GM23248 (cell line): ENCODE measurements at regions not wholly inside any gene's neighbourhood (a gene's known extent, or its start where the extent isn't known, plus 50 kb on each side); places are given as distances from the start of the nearest gene placed in this dataset.

ENCODE experiments used
- DNase-seq: peaks from one replicate; pipeline ENCODE4 v3.0.0-alpha.2; 2015
- H2AFZ ChIP-seq: fragments of 200-600 bp; sonication (generic); 2 replicates; pipeline ENCODE4 v1.6.1; 2016; ENCODE audit warnings: antibody characterized with exemption
- H3F3A ChIP-seq: fragments of 200-600 bp; sonication (generic); 2 replicates; pipeline ENCODE4 v1.6.1; 2016; ENCODE audit warnings: mild to moderate bottlenecking, antibody characterized with exemption, mixed run types; ENCODE audit not compliant: insufficient read depth
- H3K27ac ChIP-seq: fragments of 200-600 bp; sonication (generic); 2 replicates; pipeline ENCODE4 v1.5.1; 2016; ENCODE audit warnings: mild to moderate bottlenecking
- H3K27me3 ChIP-seq: fragments of 200-600 bp; sonication (generic); replicated peaks from 2 replicates; pipeline ENCODE4 v1.6.1; 2016; ENCODE audit warnings: mild to moderate bottlenecking; ENCODE audit not compliant: insufficient read depth
- H3K36me3 ChIP-seq: fragments of 200-600 bp; sonication (generic); 2 replicates; pipeline ENCODE4 v1.6.1; 2016; ENCODE audit warnings: low read depth, mild to moderate bottlenecking
- H3K4me1 ChIP-seq: fragments of 200-600 bp; sonication (generic); 2 replicates; pipeline ENCODE4 v1.6.1; 2016; ENCODE audit warnings: mild to moderate bottlenecking; ENCODE audit not compliant: insufficient read depth
- H3K4me2 ChIP-seq: fragments of 200-600 bp; sonication (generic); one replicate; pipeline ENCODE4 v1.6.1; 2016; ENCODE audit warnings: mild to moderate bottlenecking; ENCODE audit not compliant: unreplicated experiment
- H3K4me3 ChIP-seq: fragments of 200-600 bp; sonication (generic); 2 replicates; pipeline ENCODE4 v1.5.1; 2016; ENCODE audit warnings: mild to moderate bottlenecking
- H3K79me2 ChIP-seq: fragments of 200-600 bp; sonication (generic); 2 replicates; pipeline ENCODE4 v1.6.1; 2016; ENCODE audit warnings: mild to moderate bottlenecking; ENCODE audit not compliant: insufficient read depth
- H3K9ac ChIP-seq: fragments of 200-600 bp; sonication (generic); 2 replicates; pipeline ENCODE4 v1.6.1; 2016; ENCODE audit warnings: mild to moderate bottlenecking
- H3K9me2 ChIP-seq: fragments of 200-600 bp; sonication (generic); 2 replicates; pipeline ENCODE4 v1.6.1; 2016; ENCODE audit warnings: mixed run types, mild to moderate bottlenecking, moderate library complexity; ENCODE audit not compliant: insufficient read depth
- H3K9me3 ChIP-seq: fragments of 200-600 bp; sonication (generic); one replicate; pipeline ENCODE4 v1.6.1; 2017; ENCODE audit warnings: low read depth
- H4K20me1 ChIP-seq: fragments of 200-600 bp; sonication (generic); 2 replicates; pipeline ENCODE4 v1.6.0; 2016; ENCODE audit not compliant: insufficient read depth
- EZH2 ChIP-seq: fragments of 200-600 bp; sonication (generic); IDR thresholded peaks from 2 replicates; pipeline ENCODE4 v1.6.1; 2018; ENCODE audit warnings: antibody characterized with exemption, mild to moderate bottlenecking; ENCODE audit not compliant: insufficient read depth, poor library complexity, severe bottlenecking
- EZH2phosphoT487 ChIP-seq: fragments of 200-600 bp; sonication (generic); IDR thresholded peaks from 2 replicates; pipeline ENCODE4 v1.6.1; 2018; ENCODE audit warnings: antibody characterized with exemption, moderate library complexity, mild to moderate bottlenecking, low read depth; ENCODE audit not compliant: insufficient read depth
- whole genome bisulfite sequencing, 2 experiments: methylation state at CpG; one replicate each; pipeline ENCODE4 v1.1.6; 2015 to 2017; ENCODE audit warnings: low lambda C conversion rate in 2 of 2, low coverage in 1 of 2; ENCODE audit errors: missing lambda C conversion rate in 2 of 2; 5-methylcytosine and 5-hydroxymethylcytosine counted together
- in situ Hi-C: fragments of 300-500 bp; cut with MboI; formaldehyde crosslinking; loops from 2 replicates; pipeline ENCODE4 v1.15.0; 2020

DNA sequence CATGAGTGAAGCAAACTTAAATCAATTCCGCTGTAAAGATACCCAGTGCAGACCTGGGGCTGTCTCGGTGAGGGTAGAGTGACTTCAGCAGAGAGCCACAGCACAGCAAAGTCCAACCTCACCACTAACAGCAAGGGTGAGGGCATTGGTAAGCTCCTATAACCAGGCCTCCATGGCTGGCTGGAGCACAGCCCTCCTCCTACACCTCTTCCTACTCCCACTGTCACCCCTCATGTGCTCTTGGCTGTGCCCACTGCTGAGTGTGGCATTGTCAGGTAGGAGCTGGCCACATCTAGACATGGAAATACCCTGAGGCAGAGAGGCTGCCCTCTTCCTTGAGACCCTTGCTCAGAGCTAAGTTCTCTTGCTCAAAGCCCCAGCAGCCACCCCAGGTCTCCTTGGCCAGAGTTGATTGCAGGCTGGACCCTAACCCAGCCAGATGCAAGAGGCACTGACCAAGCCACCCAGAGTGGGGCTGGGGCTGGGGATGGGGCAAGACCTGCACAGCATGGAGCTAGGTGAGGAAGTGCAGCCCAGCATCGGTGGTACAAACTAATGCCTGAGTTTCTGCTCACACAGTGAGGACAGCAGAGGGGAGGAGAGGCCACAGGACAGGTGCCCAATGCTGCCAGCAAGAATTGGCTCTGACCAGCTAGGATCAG lies 77.6 kb upstream of the RAB6C start:
- H3K4me2 ChIP-seq, result no peak overlapping the region
- in situ Hi-C loops, result no loop called here
- TF ChIP-seq EZH2 (no peak), EZH2phosphoT487 (no peak)

DNA sequence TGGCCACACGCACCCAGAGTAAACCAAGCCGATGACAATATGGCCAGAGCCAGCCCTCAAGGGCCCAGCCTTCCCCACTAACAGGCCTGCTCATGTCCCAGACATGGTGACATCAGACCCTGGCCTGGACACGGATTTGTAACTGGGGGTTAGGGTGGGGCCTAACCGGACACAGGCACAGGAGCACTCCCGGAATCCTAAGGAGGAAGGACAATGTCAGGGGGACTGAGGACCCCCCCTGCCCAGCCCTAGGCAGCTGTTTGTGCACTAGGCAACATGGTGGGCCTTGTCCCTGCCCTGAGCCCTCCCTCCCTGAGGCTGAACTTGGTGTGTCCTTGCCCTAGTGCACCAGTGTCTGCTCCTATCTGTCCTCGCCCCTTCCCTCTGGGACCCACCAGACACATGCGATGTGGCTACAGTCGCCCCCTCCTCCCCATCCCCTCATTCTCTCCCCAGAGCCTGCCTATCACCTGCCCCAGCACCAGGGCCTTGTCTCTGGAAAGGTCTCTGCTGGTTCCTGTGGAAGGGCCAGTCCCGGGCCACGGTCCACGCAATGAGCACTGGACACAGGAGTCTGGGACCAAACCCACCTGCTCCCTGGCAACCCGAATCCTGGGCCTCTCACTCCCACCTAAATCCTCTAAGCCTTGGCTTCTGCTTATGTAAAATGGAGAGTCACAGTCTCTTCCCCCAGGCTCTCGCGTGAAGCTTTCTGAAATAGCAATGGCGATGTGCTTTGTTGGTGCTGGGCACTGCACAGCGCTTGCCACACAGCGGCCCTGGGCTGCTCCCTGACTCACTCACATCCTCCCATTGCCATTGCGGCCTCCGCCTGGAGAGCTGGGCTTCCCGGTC lies 76.5 kb upstream of the RAB6C start:
- Histone ChIP-seq H3K9me3 (no peaks in the 10 kb centered on the region), H3K9ac (no peak overlapping the region), H3K4me2 (no peak overlapping the region), H3K79me2 (no peaks in the 10 kb centered on the region), H3K27me3 (no peaks in the 10 kb centered on the region), H3K9me2 (no peaks in the 10 kb centered on the region), H4K20me1 (no peaks in the 10 kb centered on the region), H3K27ac (no peak overlapping the region), H2AFZ (no peak overlapping the region), H3F3A (no peaks in the 10 kb centered on the region), H3K4me3 (no peak overlapping the region), H3K36me3 (no peaks in the 10 kb centered on the region), H3K4me1 (no peaks in the 10 kb centered on the region)
- in situ Hi-C loops, result no loop called here
- no peak for DNase-seq
- TF ChIP-seq EZH2phosphoT487 (no peak), EZH2 (no peak)
- WGBS, 2 experiments, result 63 to 65% methylated on average over 17 to 20 of the region's 20 CpGs

More for the DNA sequence above, 77.6 kb upstream of the RAB6C start:
- no peaks in the 10 kb centered on the region for H3K36me3 ChIP-seq
- DNase-seq, result no peak
- no peaks in the 10 kb centered on the region for H4K20me1 ChIP-seq
- no peaks in the 10 kb centered on the region for H3K79me2 ChIP-seq
- no peaks in the 10 kb centered on the region for H3K4me1 ChIP-seq
- no peak overlapping the region for H3K4me3 ChIP-seq
- no peak overlapping the region for H3K9ac ChIP-seq
- H3K9me2 ChIP-seq, result no peaks in the 10 kb centered on the region
- no peak overlapping the region for H2AFZ ChIP-seq
- no peaks in the 10 kb centered on the region for H3K27me3 ChIP-seq
- H3K27ac ChIP-seq, result no peak overlapping the region
- no peaks in the 10 kb centered on the region for H3K9me3 ChIP-seq
- H3F3A ChIP-seq, result no peaks in the 10 kb centered on the region
- 44 to 64% methylated on average over 3 of the region's 3 CpGs for WGBS, 2 experiments

DNA sequence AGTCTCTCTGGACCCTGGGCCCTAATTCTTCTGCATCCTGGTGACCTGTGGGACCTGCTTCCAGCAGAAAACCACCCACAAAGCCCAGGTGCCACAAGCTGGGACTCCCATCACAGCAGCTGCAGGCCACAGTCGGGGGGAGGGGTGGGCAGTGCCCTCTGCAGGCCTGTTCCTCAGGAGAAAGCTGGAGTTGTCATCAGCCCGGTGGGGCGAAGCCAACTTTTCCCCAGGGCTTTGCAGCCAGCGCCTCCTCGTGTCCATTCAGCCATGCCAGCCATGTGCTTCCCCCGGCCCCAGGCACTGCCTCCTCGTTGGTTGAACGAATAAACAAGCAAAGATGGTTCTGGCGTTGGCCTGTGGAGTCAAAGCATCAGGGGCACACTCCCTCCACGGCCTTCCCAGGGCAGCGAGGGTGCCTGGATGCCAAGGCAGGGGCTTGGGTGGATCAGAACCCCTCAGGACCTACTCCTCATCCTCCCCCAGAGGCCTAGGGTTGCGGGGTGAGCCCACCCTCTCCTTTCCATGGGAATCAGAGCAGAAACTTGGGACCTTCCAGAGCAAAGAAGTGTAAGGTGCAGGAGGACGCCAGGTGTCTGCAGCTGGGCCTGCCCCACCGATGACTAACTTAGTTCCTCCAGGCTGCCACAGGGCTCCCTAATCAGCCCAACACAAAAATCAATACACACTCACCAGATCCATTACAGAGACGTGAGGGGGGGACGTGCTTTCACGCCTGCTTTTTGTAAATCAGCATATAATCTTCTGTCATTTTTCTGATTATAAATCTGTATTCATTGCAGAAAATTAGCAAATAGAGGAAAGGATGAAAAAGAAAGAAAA lies 75.7 kb upstream of the RAB6C start:
- H3K9ac ChIP-seq, result no peak overlapping the region
- H4K20me1 ChIP-seq, result no peaks in the 10 kb centered on the region
- in situ Hi-C loops, result no loop called here

More for the DNA sequence above, 75.7 kb upstream of the RAB6C start:
- no peak overlapping the region for H3K4me3 ChIP-seq
- no peak overlapping the region for H2AFZ ChIP-seq
- DNase-seq, result no peak
- H3K79me2 ChIP-seq, result no peaks in the 10 kb centered on the region
- 33 to 34% methylated on average over 17 of the region's 17 CpGs for WGBS, 2 experiments
- no peak overlapping the region for H3K4me2 ChIP-seq
- no peak overlapping the region for H3K27ac ChIP-seq
- H3K9me2 ChIP-seq, result no peaks in the 10 kb centered on the region
- no peaks in the 10 kb centered on the region for H3K9me3 ChIP-seq
- no peaks in the 10 kb centered on the region for H3K4me1 ChIP-seq
- no peaks in the 10 kb centered on the region for H3K36me3 ChIP-seq
- H3K27me3 ChIP-seq, result no peaks in the 10 kb centered on the region
- H3F3A ChIP-seq, result no peaks in the 10 kb centered on the region
- TF ChIP-seq EZH2phosphoT487, result no peak
- TF ChIP-seq EZH2, result no peak
